Hepatocyte (in vitro differentiated cells): ENCODE measurements at regions not wholly inside any gene's neighbourhood (a gene's known extent, or its start where the extent isn't known, plus 50 kb on each side); places are given as distances from the start of the nearest gene placed in this dataset.

Experiments
- EZH2 ChIP-seq: fragments of 200-600 bp; sonication (generic); IDR thresholded peaks from 2 replicates; pipeline ENCODE4 v1.6.1; 2016; ENCODE audit warnings: antibody characterized with exemption, mild to moderate bottlenecking, borderline replicate concordance
- EZH2phosphoT487 ChIP-seq: fragments of 200-600 bp; sonication (generic); IDR thresholded peaks from one replicate; pipeline ENCODE4 v1.6.1; 2018; ENCODE audit warnings: antibody characterized with exemption, mild to moderate bottlenecking, low read depth, moderate library complexity; ENCODE audit not compliant: unreplicated experiment, severe bottlenecking
- TF ChIP-seq, protein P1 (sequence below): fragments of 200-600 bp; sonication (generic); IDR thresholded peaks from 2 replicates; pipeline ENCODE4 v1.5.1; 2016; ENCODE audit warnings: antibody characterized with exemption, mild to moderate bottlenecking; ENCODE audit not compliant: poor library complexity

DNA sequence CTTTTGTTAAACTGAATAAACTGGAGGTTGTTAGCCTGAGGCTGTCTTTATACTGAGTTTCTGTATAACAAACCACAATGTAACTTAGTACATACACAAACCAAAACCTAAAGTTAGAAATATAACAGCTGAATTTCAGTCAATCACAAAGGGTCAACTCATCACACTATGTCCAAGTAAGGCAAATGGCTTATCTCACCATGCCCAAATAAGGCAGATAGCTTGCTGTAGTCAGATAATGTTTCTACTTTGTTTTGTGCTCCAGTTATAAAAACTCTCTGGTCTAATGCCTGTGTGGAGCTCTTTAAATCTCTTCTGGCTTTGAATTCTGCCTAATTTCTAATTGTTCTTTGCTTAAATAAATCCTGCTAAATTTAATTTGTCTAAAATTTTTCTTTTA, 1323.4 kb upstream of the ATXN8OS start:
- TF ChIP-seq, protein P1, sequence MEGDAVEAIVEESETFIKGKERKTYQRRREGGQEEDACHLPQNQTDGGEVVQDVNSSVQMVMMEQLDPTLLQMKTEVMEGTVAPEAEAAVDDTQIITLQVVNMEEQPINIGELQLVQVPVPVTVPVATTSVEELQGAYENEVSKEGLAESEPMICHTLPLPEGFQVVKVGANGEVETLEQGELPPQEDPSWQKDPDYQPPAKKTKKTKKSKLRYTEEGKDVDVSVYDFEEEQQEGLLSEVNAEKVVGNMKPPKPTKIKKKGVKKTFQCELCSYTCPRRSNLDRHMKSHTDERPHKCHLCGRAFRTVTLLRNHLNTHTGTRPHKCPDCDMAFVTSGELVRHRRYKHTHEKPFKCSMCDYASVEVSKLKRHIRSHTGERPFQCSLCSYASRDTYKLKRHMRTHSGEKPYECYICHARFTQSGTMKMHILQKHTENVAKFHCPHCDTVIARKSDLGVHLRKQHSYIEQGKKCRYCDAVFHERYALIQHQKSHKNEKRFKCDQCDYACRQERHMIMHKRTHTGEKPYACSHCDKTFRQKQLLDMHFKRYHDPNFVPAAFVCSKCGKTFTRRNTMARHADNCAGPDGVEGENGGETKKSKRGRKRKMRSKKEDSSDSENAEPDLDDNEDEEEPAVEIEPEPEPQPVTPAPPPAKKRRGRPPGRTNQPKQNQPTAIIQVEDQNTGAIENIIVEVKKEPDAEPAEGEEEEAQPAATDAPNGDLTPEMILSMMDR: no peak
- TF ChIP-seq EZH2phosphoT487: no peak
- no peak for TF ChIP-seq EZH2
